ENCODE measurements at regions not wholly inside any gene's neighbourhood (a gene's known extent, or its start where the extent isn't known, plus 50 kb on each side); places are given as distances from the start of the nearest gene placed in this dataset.

GRCh38 chr3:103904991-103905390, 1461.7 kb upstream of the ALCAM start:
- TF ChIP-seq CTCF (IDR thresholded peaks at IDR 0.05; ENCODE audit: extremely low read depth, missing control alignments) = no peak
- no peak for DNase-seq (ENCODE audit: low spot score)

- no peak for TF ChIP-seq CTCF (IDR thresholded peaks at IDR 0.05; ENCODE audit: extremely low read depth, missing control alignments)
- no peak for DNase-seq (ENCODE audit: low spot score)
These were observed 1460.4 kb upstream of the ALCAM start for GRCh38 chr3:103906304-103906703.

- no peak for TF ChIP-seq CTCF (IDR thresholded peaks at IDR 0.05; ENCODE audit: extremely low read depth, missing control alignments)
- no peak for DNase-seq (ENCODE audit: low spot score)
These were observed 1459.9 kb upstream of the ALCAM start for GRCh38 chr3:103906808-103907207.

DNA sequence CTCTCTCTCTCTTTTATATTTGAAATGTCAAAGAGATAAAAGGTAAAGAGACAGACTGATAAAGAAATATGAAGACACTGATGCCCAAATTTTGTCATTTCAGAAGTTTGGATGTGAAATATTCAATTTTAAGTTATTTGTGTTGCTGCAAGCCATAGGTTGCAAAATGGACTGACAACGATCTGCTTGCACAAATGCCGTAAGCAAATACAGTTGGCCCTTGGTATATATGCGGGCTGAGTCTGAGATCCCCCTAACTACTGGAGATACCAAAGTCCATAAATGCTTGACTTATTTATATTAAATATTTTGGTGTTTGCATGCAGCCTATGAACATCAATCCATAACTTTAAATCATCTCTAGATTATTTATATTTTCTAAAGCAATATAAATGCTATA, 1459.1 kb upstream of the ALCAM start:
- no peak for TF ChIP-seq CTCF (IDR thresholded peaks at IDR 0.05; ENCODE audit: extremely low read depth, missing control alignments)

DNA sequence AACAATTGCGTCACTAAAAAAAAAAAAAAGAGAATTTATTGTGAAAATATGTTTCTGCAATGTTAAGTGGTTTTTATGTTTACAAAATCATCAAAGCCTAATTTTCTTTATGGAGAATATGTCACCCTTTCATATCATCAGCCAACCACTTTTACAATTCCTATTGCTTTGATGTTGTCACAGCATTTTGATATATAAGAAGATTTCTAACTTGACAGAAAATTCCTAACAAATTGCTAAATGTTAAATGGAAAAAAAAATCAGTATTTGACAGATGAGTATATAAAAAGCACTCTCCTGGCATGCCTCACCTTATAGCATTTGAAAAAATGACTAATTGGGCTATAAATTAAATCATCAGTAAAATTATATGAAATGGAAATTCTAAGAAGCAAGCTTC, 1457.3 kb upstream of the ALCAM start:
- DNase-seq (ENCODE audit: low spot score) = no peak
- TF ChIP-seq CTCF (IDR thresholded peaks at IDR 0.05; ENCODE audit: extremely low read depth, missing control alignments) = no peak

More for the DNA sequence above, 1459.1 kb upstream of the ALCAM start:
- no peak for DNase-seq (ENCODE audit: low spot score)

- DNase-seq (ENCODE audit: low spot score) = no peak
- no peak for TF ChIP-seq CTCF (IDR thresholded peaks at IDR 0.05; ENCODE audit: extremely low read depth, missing control alignments)
These were observed 1448.4 kb upstream of the ALCAM start for GRCh38 chr3:103918336-103918735.

GRCh38 chr3:103919327-103919726, 1447.4 kb upstream of the ALCAM start:
- TF ChIP-seq CTCF (IDR thresholded peaks at IDR 0.05; ENCODE audit: extremely low read depth, missing control alignments) = no peak
- DNase-seq (ENCODE audit: low spot score) = no peak

Data from GM20000 (cell line).